Fibroblast of peridontal ligament (primary cell): ENCODE measurements at regions not wholly inside any gene's neighbourhood (a gene's known extent, or its start where the extent isn't known, plus 50 kb on each side); places are given as distances from the start of the nearest gene placed in this dataset.
"Not testable (repeated sequence)": the region's sequence is repeated elsewhere in the genome, so short reads cannot be mapped to it uniquely, and the experiment has no call there.

Source experiments
- DNase-seq: peaks from one replicate; pipeline ENCODE4 v3.0.0-alpha.2; 2010; ENCODE audit errors: extremely low read depth

- no peak for DNase-seq
These were observed 286.6 kb downstream of the COL11A1 start for GRCh38 chr1:102821707-102822106.

- no peak for DNase-seq
These were observed 307.9 kb downstream of the COL11A1 start for GRCh38 chr1:102800406-102800805.

GRCh38 chr1:102799496-102799895 lies 308.8 kb downstream of the COL11A1 start:
- DNase-seq: peak; percentile 72

GRCh38 chr1:102798718-102799117 lies 309.6 kb downstream of the COL11A1 start:
- no peak for DNase-seq

GRCh38 chr1:102796429-102796828 lies 311.9 kb downstream of the COL11A1 start:
- no peak for DNase-seq

DNA sequence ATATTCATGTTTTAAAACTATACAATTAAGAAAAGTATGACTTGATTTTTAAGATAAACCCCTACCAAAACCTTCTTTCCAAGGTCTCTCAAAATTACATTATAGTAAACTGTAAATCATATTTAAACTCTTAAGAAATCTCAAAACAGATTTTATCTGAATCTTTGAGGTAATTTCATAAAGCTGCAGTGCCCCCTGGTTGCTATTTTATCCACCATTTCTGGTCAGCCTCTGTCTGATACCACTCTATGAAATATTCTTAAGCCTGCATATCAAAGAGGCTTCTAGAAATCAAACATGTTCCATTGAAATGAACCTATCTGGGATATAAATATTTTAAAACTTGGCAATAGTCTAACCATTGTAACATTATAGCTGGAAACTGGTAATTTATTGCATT lies 317.3 kb downstream of the COL11A1 start:
- DNase-seq: peak; percentile 27

- not testable (repeated sequence) for DNase-seq
These were observed 318.4 kb downstream of the COL11A1 start for GRCh38 chr1:102789951-102790350.

GRCh38 chr1:102783487-102783886 lies 324.8 kb downstream of the COL11A1 start:
- DNase-seq: no peak

- no peak for DNase-seq
These were observed 326.2 kb downstream of the COL11A1 start for GRCh38 chr1:102782144-102782543.

DNA sequence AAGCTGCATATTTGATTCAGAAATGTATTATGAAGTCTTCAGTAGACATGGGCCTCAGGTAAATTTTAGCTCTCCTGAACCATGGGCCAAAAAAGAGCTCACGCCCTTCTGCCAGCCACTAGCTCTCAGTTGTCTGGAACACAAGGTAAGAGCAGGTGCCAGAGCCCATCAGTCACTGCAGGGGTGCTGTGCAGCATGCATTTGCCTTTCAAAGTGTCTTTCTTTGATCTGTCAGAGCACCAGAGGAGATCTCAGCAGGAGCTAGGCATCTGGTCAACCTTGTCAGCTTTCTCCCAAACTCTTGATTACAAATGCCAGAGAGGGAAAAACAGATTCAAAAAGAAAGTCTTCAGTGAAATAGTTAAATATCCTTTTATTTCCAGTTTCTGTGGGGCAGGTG lies 332.3 kb downstream of the COL11A1 start:
- DNase-seq: no peak

DNA sequence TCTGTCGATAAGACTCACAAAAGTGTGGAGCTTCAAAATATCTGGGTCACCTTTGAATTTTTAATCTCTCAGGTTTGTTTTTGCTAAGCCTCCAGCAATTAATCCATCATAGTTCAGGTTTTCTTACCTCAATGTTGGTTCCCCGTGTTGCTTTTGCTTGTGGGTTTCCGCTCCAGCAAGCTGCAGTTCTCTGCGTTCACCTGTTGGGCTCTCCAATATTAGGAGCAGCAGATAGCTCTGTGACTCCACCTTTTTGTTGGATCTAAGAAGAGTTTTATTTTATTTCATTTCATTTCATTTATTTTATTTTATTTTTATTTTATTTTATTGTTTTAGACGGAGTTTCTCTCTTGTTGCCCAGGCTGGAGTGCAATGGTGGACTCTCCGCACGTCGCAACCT lies 335.5 kb downstream of the COL11A1 start:
- DNase-seq: no peak

DNA sequence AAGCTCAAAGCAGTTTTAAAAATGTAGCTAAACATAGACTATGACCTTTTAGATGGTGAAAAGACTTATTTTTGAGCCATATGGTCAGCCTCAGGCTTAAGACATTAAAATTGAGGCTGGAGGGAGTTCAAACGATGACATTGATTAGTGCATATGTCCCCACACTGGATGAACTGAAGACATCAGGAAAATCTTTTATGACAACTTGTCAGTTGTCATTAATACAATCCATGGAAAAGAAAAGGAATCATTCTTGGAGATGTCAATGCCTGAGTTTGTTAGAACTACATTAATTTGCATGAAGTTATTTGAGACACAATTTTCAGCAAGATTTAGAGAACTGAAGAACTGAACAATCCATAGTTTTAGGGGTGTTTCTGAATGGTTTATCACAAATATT lies 349.9 kb downstream of the COL11A1 start:
- no peak for DNase-seq

GRCh38 chr1:102757363-102757762 lies 351.0 kb downstream of the COL11A1 start:
- no peak for DNase-seq

- DNase-seq: no peak
These were observed 357.2 kb downstream of the COL11A1 start for GRCh38 chr1:102751111-102751510.

DNA sequence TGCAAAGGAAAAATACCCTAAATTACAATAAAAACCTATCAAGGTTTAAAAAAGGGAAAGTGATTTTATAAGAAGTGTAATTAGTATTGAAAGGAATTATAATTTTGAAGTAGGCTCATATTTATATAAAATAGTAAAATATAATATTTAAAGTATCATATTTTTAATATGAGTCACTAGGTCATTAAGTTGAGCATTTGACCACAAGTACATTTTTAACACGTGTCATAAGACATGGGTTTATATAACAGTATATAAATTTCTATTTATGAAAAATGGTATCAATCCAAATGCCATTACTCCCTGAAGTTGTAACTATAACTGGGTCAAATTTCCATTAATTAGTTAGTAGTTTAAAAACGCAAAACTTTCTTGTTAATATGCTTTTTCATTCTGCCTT lies 365.9 kb downstream of the COL11A1 start:
- DNase-seq: peak; percentile 10

DNA sequence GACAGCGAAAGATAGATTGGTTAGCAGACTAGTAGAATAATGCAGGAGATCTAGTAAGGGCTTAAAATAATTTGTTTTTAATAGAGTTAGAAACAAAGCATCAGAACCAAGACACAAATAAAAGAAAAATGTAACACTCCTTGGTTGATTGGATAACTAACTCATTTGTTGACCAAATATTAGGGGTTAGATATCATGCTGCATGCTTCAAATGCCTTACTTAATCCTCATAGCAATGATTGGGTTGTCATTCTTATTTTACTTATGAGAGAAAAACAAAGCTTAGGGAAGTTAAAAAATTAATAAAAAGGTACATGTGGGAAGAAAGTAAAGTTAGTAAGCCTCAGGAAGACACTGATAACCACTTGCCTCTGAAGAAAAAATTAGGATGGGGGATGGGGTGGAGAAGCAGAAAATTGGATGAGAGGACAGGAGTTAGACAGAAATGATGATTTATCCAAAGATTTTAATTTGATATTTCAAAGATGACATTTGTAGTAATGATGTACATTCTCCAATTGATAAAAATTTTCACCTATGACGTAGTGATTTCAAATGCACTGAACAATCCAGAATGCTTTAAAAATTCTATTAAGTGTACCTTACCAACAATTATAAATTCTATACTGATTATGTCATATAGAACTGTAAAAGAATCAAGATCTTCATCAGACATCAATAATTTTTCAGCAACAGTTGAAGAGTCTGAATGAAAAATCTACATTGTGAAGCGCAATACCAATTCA lies 374.7 kb downstream of the COL11A1 start:
- no peak for DNase-seq

GRCh38 chr1:102732927-102733326 lies 375.4 kb downstream of the COL11A1 start:
- no peak for DNase-seq

GRCh38 chr1:102726417-102726816 lies 381.9 kb downstream of the COL11A1 start:
- DNase-seq: no peak

- DNase-seq: no peak
These were observed 383.6 kb downstream of the COL11A1 start for GRCh38 chr1:102724741-102725140.

DNA sequence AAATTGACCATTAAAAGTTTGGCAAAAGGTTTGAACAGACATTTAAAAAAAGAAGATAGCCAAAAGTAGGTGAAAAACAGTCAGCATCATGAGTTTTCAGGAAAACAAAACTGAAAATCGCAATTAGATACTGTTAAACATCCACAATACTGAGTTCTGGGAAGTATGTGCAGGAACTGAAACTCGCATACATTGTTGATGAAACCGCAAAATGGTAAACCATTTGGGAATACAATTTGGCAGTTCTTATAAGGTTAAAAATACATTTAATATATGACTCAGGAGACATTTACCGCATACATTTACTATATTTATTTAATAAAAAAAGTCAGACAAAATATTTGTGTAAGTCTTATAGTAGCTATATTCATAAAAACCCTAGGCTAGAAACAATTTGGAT lies 393.2 kb downstream of the COL11A1 start:
- DNase-seq: no peak

- DNase-seq: no peak
These were observed 408.8 kb downstream of the COL11A1 start for GRCh38 chr1:102699524-102699923.

DNA sequence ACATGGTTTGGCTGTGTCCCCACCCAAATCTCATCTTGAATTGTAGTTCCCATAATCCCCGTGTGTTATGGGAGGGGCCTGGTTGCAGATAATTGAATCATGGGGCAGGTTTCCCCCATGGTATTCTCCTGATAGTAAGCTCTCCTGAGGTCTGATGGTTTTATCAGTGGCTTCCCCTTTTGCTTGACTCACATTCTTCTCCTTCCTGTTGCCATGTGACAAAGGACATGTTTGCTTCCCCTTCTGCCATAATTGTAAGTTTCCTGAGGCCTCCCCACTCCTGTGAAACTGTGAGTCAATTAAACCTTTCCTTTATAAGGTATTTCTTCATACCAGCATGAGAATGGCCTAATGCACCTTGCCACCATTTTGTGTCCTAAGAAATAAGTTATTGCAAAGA lies 415.0 kb downstream of the COL11A1 start:
- DNase-seq: no peak

DNA sequence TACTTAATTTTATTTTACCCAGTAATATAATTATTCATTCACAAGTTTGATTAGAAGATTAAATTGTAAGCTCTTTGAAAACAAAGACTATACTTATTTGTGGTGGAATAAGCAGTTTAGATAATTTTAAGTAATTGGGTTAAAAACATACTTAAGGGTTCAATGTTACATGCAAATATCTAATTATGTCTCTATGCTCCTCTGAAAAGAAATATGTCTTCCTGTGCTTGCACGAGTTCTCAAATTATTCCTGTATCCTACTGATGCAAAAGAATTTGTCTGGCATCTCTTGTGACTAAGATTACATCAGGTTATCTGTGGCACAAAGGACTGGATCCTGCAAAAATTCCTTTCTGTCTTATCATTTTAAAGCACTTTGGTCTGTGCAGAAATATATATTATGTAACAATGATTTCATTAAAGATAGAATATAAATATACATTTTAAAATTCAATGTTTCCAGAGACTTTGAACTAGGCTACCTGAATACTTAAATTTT lies 416.7 kb downstream of the COL11A1 start:
- no peak for DNase-seq

GRCh38 chr1:102687383-102687782 lies 420.9 kb downstream of the COL11A1 start:
- DNase-seq: no peak
